Endometrium (tissue), 2 donors: ENCODE measurements at regions not wholly inside any gene's neighbourhood (a gene's known extent, or its start where the extent isn't known, plus 50 kb on each side); places are given as distances from the start of the nearest gene placed in this dataset.
"Not testable (repeated sequence)": the region's sequence is repeated elsewhere in the genome, so short reads cannot be mapped to it uniquely, and the experiment has no call there.

Experiments used
- FAIRE-seq: peaks from 2 replicates; lab custom pipeline; 2012; peaks lifted over from hg19 to GRCh38; lab: Jason Lieb, UNC
- donor health status: control.
- donor health status: control.

- no peak for FAIRE-seq
Observed at GRCh38 chr17:52892334-52892733, 733.8 kb upstream of the CA10 start.

DNA sequence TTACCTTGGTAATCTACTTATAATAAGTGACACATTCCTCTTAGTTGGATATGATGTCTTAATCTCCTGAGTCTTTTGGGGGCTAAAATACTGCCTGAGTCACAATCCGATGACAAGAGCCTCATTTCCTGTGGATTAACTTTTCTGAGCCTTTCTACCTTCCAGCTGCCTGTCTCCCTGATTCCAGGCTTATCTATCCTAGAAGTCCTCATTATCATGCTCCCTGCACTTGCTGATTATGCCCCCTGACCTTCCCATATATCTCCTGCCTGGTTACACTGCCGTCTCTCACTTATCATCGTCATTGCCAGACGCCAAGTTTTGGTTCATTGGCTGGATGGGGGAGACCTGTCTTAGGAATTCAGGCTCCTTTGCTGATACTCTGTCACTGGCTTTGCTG lies 727.4 kb upstream of the CA10 start:
- no peak for FAIRE-seq

- FAIRE-seq, result not testable (repeated sequence)
Observed at GRCh38 chr17:52883907-52884491, 725.5 kb upstream of the CA10 start.

GRCh38 chr17:52846767-52847166 lies 688.3 kb upstream of the CA10 start:
- not testable (repeated sequence) for FAIRE-seq

DNA sequence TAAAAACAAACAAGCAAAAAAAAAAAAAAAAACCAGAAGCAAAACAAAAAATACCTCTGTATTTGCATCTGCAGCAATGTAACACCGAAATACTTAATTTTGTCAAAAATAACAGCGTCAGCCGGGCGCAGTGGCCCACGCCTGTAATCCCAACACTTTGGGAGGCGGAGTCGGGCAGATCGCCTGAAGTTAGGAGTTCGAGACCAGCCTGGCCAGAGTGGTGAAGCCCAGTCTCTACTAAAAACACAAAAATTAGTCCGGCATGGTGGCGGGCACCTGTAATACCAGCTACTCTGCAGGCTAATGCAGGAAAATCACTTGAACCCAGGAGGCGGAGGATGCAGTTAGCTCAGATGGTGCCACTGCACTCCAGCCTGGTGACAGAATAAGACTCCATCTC lies 683.5 kb upstream of the CA10 start:
- no peak for FAIRE-seq

- no peak for FAIRE-seq
Observed at GRCh38 chr17:52837492-52837891, 679.0 kb upstream of the CA10 start.

GRCh38 chr17:52831536-52831935 lies 673.0 kb upstream of the CA10 start:
- FAIRE-seq, result no peak

DNA sequence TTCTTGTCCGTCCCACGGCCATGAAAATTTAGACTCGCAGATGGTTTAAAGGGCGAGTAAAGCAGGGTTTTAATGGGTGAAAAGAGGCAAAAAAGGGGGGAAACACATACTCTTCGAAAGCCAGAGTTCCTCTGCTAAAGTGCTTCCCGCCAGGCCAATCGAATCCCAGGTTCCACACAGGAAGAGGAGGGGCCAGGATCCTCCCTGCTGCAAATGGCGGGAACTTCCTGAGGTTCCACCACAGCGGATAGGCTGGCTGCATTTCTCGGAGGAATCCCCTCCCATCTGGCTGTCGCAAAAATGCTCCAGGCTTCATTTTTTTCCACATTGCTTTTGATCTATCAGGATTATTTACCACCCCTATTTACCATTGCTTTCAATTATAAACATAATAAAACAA lies 670.1 kb upstream of the CA10 start:
- no peak for FAIRE-seq

GRCh38 chr17:52827526-52827925 lies 669.0 kb upstream of the CA10 start:
- FAIRE-seq, result no peak

DNA sequence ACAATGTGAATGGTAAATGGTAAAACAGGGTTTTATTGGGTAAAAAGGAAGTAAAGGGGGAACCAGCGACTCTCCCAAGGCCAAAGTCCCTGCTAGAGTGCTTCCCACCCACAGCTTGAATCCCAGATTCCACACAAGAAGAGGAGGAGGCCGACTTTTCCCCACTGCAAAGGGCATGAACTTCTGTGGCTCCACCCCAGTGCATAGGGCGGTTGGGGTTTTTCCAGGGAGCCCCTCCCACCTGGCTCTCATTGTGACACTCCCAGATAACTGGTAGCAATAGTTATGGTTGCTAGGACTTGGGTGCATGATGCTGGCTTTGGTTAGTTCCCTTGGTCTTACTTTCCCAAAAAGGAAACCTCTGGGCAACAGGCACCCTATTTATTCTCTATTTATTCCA lies 666.0 kb upstream of the CA10 start:
- FAIRE-seq, result no peak

- FAIRE-seq, result no peak
Observed at GRCh38 chr17:52823155-52823554, 664.6 kb upstream of the CA10 start.

DNA sequence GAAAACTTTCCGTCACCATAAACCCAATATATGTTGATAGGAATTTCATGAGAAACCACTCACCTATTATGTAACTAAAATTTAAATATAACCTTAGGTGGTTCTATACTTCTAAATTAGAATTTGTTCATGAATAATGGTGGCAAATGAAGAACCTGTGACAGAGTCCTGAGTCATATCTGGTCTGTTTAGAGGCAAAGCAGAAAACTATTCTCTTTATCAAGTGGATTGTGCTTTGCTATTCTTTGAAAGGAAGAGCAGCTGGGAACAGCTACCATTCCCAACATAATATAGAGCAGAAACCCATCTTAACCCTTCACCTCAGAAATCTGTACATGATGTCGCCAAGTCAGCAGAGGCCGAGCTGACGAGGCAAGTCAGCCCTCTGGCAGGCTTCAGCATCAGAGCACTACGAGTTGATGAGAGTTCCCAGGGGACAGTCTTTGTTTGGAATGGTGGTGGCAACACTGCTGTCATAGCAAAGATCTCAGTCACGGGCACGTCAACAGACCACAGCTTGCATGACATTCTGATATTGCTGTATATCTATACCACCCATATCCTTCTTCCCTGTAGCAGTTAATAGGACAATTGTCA lies 631.9 kb upstream of the CA10 start:
- no peak for FAIRE-seq

DNA sequence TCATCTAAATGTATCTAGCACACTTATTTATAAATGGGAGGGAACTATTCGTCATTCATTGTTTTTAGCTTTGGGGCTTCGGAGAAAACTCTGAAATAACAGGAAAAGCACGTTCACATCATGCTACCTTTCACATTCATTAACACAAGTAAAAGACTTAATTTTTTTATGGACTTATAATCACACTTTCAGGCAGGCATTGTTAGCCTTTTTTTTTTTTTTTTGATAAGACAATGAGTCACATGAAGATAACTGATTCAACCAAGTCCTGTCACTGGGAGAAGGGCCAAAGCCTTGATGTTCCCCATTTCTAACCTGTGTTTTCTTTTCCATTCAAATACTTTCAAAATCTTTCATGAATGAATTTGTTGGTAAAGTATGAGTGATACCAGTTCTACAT lies 631.3 kb upstream of the CA10 start:
- FAIRE-seq, result no peak

- no peak for FAIRE-seq
Observed at GRCh38 chr17:52776234-52776633, 617.7 kb upstream of the CA10 start.

DNA sequence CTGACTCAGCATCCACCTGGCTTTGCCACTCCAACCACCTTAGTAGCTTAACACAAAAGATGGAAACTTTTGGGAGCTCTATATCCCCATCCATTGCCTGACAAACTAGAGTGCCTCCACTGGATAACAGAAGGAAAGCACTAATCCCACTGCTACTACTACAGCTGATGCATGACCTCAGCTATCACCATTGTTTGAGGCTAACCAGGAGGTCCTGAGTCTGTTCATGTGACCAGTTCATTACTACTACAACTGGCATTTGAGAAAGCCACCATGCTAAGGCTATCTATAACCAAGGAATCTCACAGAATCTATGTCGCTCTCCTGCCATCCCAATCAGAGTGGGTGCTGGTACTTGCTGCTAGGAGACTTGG lies 604.3 kb upstream of the CA10 start:
- FAIRE-seq, result no peak

- no peak for FAIRE-seq
Observed at GRCh38 chr17:52762147-52762793, 603.8 kb upstream of the CA10 start.

DNA sequence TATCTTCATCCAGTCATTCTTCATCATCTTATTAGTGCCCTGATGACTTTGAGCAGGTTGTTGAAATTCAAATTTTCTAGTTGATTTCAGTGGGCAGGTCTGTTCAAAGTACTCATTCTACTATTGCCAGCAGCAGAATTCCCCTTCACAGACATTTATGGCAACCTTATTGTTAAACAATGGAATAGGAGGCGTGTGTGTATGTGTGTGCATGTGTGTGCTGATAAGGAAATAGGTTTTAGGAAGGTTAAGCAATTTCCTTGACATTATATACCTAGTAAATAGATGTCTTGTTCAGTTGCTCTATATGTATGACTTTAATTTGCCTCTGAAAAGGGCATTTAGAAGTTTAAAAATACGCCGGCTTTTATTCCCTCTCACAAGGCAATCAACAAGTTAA lies 601.4 kb upstream of the CA10 start:
- FAIRE-seq, result no peak

GRCh38 chr17:52758481-52758880 lies 600.0 kb upstream of the CA10 start:
- FAIRE-seq, result no peak

DNA sequence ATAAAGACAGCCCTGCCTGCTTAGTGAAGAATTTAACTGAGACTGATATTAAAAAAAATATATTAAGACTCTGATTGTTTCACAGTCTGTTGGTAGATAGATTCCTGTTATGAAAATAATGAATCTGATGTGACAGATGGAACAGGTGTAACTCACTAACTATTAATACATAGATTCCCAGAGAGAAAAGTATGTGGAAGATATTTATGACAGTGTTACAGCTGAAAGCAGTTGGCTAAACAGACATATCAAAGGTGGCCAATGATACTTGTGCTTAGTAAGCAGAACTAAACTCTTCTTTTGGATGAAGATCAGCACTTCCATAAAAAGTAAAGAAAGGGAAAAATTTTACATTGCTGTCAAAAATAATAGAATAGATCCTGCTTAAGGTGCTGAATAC lies 598.2 kb upstream of the CA10 start:
- no peak for FAIRE-seq

- no peak for FAIRE-seq
Observed at GRCh38 chr17:52754838-52755237, 596.3 kb upstream of the CA10 start.

DNA sequence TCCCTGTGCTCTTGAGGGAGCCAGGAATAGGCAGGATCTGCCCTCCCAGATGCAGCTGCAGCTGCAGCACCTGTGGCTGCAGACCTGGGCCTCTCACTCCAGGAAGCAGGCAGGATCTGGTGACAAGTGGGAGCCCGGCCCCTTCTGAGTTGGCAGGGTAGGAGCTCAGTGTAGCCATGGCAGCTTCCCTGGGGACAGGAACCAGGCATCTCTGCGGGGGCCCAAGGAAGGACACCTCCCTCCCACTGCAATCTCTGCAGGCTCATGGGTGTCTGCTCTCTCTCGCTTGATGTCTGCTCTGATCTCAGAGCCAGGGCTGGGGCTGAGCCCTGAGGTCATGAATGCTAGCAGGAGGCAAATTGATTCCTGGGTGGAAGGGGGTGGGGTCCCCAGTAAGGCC lies 592.5 kb upstream of the CA10 start:
- no peak for FAIRE-seq

GRCh38 chr17:52744179-52744578 lies 585.7 kb upstream of the CA10 start:
- FAIRE-seq, result no peak

DNA sequence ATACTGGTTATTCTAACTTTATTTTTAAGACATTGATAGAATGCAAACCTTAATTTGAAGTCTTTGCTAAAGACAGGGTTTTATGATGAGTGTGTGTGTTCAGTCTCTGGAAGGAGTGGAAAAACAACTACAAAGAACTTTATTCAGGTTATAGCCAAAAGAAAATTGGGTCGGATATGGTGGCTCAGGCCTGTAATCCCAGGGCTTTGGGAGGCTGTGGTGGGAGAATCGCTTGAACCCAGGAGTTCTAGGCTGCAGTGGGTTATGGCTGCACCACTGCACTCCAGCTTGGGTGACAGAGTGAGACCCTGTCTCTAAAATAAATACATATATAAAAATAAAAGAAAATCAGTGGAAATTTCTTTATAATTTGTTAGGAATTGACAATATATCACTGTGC lies 581.5 kb upstream of the CA10 start:
- FAIRE-seq, result no peak

DNA sequence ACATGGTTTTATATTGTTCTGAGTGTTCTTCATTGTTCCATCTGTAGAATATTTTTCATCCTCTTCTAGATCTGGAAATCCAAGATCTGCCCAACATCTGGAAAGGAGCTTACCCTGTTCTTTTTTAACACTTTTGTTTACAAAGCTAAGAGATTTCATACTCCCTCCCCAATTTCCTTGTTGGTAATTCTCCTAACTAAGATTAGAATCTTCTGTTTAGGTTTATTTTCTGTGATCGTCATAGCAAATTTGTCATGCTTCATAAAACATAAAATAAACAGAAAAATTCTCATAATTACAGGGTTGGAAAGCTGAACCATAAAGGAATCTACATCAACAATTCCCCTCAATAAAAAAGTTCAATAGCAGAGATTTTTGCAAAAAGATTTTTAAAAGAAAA lies 580.3 kb upstream of the CA10 start:
- peak; percentile 99 for FAIRE-seq
